T-helper 1 cell treated with Interleukin-12 subunit alpha and Interleukin-12 subunit beta and Interleukin-4 antibody, amounts not matched to agents 30 μg/mL and 1 μg/mL, for 36 hours (primary cell): ENCODE measurements at regions not wholly inside any gene's neighbourhood (a gene's known extent, or its start where the extent isn't known, plus 50 kb on each side); places are given as distances from the start of the nearest gene placed in this dataset.

Source experiments
- H3K27ac Mint-ChIP-seq: one replicate; pipeline ENCODE4 v1.8.0; 2021; ENCODE audit warnings: mild to moderate bottlenecking, mixed read lengths
- H3K27me3 Mint-ChIP-seq: one replicate; pipeline ENCODE4 v1.8.0; 2021; ENCODE audit warnings: low read depth, mixed read lengths
- H3K36me3 Mint-ChIP-seq: one replicate; pipeline ENCODE4 v1.8.0; 2021; ENCODE audit warnings: low read depth, mixed read lengths
- H3K4me1 Mint-ChIP-seq: one replicate; pipeline ENCODE4 v1.8.0; 2021; ENCODE audit warnings: low read depth, mixed read lengths
- H3K4me3 Mint-ChIP-seq: one replicate; pipeline ENCODE4 v1.8.0; 2021; ENCODE audit warnings: mild to moderate bottlenecking, moderate library complexity, mixed read lengths
- H3K9me3 Mint-ChIP-seq: one replicate; pipeline ENCODE4 v1.8.0; 2021; ENCODE audit warnings: mixed read lengths

- H3K27ac Mint-ChIP-seq: no peak overlapping the region
- H3K9me3 Mint-ChIP-seq: no peaks in the 10 kb centered on the region
- no peaks in the 10 kb centered on the region for H3K36me3 Mint-ChIP-seq
- no peaks in the 10 kb centered on the region for H3K4me1 Mint-ChIP-seq
- H3K27me3 Mint-ChIP-seq: peaks cover 24% of the 10 kb centered on the region
- no peak overlapping the region for H3K4me3 Mint-ChIP-seq
Observed at GRCh38 chr16:80489173-80489572, 51.6 kb upstream of the DYNLRB2 start.

- Mint-ChIP-seq H3K36me3 (no peaks in the 10 kb centered on the region), H3K27ac (no peak overlapping the region), H3K4me3 (no peak overlapping the region), H3K9me3 (no peaks in the 10 kb centered on the region), H3K4me1 (peaks cover 3% of the 10 kb centered on the region), H3K27me3 (peaks cover 24% of the 10 kb centered on the region)
Observed at GRCh38 chr16:80488167-80488566, 52.6 kb upstream of the DYNLRB2 start.

- Mint-ChIP-seq H3K9me3 (peaks cover 5% of the 10 kb centered on the region), H3K27ac (no peak overlapping the region), H3K36me3 (no peaks in the 10 kb centered on the region), H3K4me1 (peaks cover 3% of the 10 kb centered on the region), H3K27me3 (peaks cover 8% of the 10 kb centered on the region), H3K4me3 (no peak overlapping the region)
Observed at GRCh38 chr16:80480664-80481063, 60.1 kb upstream of the DYNLRB2 start.

- H3K9me3 Mint-ChIP-seq: peaks cover 4% of the 10 kb centered on the region
- H3K4me3 Mint-ChIP-seq: no peak overlapping the region
- no peak overlapping the region for H3K27ac Mint-ChIP-seq
- no peaks in the 10 kb centered on the region for H3K36me3 Mint-ChIP-seq
- H3K27me3 Mint-ChIP-seq: peaks cover 14% of the 10 kb centered on the region
- H3K4me1 Mint-ChIP-seq: no peaks in the 10 kb centered on the region
Observed at GRCh38 chr16:80477838-80478237, 63.0 kb upstream of the DYNLRB2 start.

- Mint-ChIP-seq H3K4me3 (no peak overlapping the region), H3K27ac (no peak overlapping the region), H3K36me3 (no peaks in the 10 kb centered on the region), H3K4me1 (peaks cover 4% of the 10 kb centered on the region), H3K27me3 (peaks cover 21% of the 10 kb centered on the region), H3K9me3 (no peaks in the 10 kb centered on the region)
Observed at GRCh38 chr16:80468029-80468428, 72.8 kb upstream of the DYNLRB2 start.

- Mint-ChIP-seq H3K27me3 (peaks cover 21% of the 10 kb centered on the region), H3K36me3 (no peaks in the 10 kb centered on the region), H3K9me3 (no peaks in the 10 kb centered on the region), H3K27ac (no peak overlapping the region), H3K4me3 (no peak overlapping the region), H3K4me1 (peaks cover 4% of the 10 kb centered on the region)
Observed at GRCh38 chr16:80466024-80466987, 74.5 kb upstream of the DYNLRB2 start.

- H3K9me3 Mint-ChIP-seq: no peaks in the 10 kb centered on the region
- peaks cover 4% of the 10 kb centered on the region for H3K4me1 Mint-ChIP-seq
- H3K36me3 Mint-ChIP-seq: no peaks in the 10 kb centered on the region
- H3K4me3 Mint-ChIP-seq: no peak overlapping the region
- peaks cover 22% of the 10 kb centered on the region for H3K27me3 Mint-ChIP-seq
- no peak overlapping the region for H3K27ac Mint-ChIP-seq
Observed at GRCh38 chr16:80463751-80464495, 76.9 kb upstream of the DYNLRB2 start.

- Mint-ChIP-seq H3K36me3 (no peaks in the 10 kb centered on the region), H3K9me3 (no peaks in the 10 kb centered on the region), H3K4me1 (peaks cover 4% of the 10 kb centered on the region), H3K27ac (no peak overlapping the region), H3K27me3 (peaks cover 22% of the 10 kb centered on the region), H3K4me3 (no peak overlapping the region)
Observed at GRCh38 chr16:80463326-80463725, 77.5 kb upstream of the DYNLRB2 start.

GRCh38 chr16:80462917-80463316 lies 77.9 kb upstream of the DYNLRB2 start:
- Mint-ChIP-seq H3K4me1 (peaks cover 4% of the 10 kb centered on the region), H3K36me3 (no peaks in the 10 kb centered on the region), H3K4me3 (no peak overlapping the region), H3K27me3 (peaks cover 22% of the 10 kb centered on the region), H3K27ac (no peak overlapping the region), H3K9me3 (no peaks in the 10 kb centered on the region)

- peaks cover 22% of the 10 kb centered on the region for H3K27me3 Mint-ChIP-seq
- H3K9me3 Mint-ChIP-seq: no peaks in the 10 kb centered on the region
- H3K36me3 Mint-ChIP-seq: no peaks in the 10 kb centered on the region
- H3K4me1 Mint-ChIP-seq: no peaks in the 10 kb centered on the region
- H3K4me3 Mint-ChIP-seq: no peak overlapping the region
- H3K27ac Mint-ChIP-seq: no peak overlapping the region
Observed at GRCh38 chr16:80460988-80461387, 79.8 kb upstream of the DYNLRB2 start.

- no peaks in the 10 kb centered on the region for H3K9me3 Mint-ChIP-seq
- no peak overlapping the region for H3K4me3 Mint-ChIP-seq
- no peak overlapping the region for H3K27ac Mint-ChIP-seq
- H3K4me1 Mint-ChIP-seq: no peaks in the 10 kb centered on the region
- H3K36me3 Mint-ChIP-seq: no peaks in the 10 kb centered on the region
- H3K27me3 Mint-ChIP-seq: peaks cover 22% of the 10 kb centered on the region
Observed at GRCh38 chr16:80459966-80460365, 80.8 kb upstream of the DYNLRB2 start.

GRCh38 chr16:80459331-80459777 lies 81.4 kb upstream of the DYNLRB2 start:
- Mint-ChIP-seq H3K27me3 (peaks cover 18% of the 10 kb centered on the region), H3K4me1 (no peaks in the 10 kb centered on the region), H3K4me3 (no peak overlapping the region), H3K36me3 (no peaks in the 10 kb centered on the region), H3K9me3 (no peaks in the 10 kb centered on the region), H3K27ac (no peak overlapping the region)

- peaks cover 7% of the 10 kb centered on the region for H3K27me3 Mint-ChIP-seq
- no peaks in the 10 kb centered on the region for H3K4me1 Mint-ChIP-seq
- H3K27ac Mint-ChIP-seq: no peak overlapping the region
- no peaks in the 10 kb centered on the region for H3K36me3 Mint-ChIP-seq
- H3K9me3 Mint-ChIP-seq: no peaks in the 10 kb centered on the region
- H3K4me3 Mint-ChIP-seq: no peak overlapping the region
Observed at GRCh38 chr16:80457871-80458270, 82.9 kb upstream of the DYNLRB2 start.

GRCh38 chr16:80454802-80455201 lies 86.0 kb upstream of the DYNLRB2 start:
- no peak overlapping the region for H3K4me3 Mint-ChIP-seq
- H3K36me3 Mint-ChIP-seq: no peaks in the 10 kb centered on the region

GRCh38 chr16:80449392-80449791 lies 91.4 kb upstream of the DYNLRB2 start:
- H3K4me1 Mint-ChIP-seq: no peaks in the 10 kb centered on the region
- H3K27me3 Mint-ChIP-seq: peaks cover 5% of the 10 kb centered on the region
- no peak overlapping the region for H3K4me3 Mint-ChIP-seq
- H3K36me3 Mint-ChIP-seq: no peaks in the 10 kb centered on the region
- H3K27ac Mint-ChIP-seq: no peak overlapping the region
- no peaks in the 10 kb centered on the region for H3K9me3 Mint-ChIP-seq

More at GRCh38 chr16:80454802-80455201, 86.0 kb upstream of the DYNLRB2 start:
- Mint-ChIP-seq H3K9me3 (no peaks in the 10 kb centered on the region), H3K4me1 (no peaks in the 10 kb centered on the region), H3K27ac (no peak overlapping the region), H3K27me3 (peaks cover 9% of the 10 kb centered on the region)
